ENCODE measurements at regions not wholly inside any gene's neighbourhood (a gene's known extent, or its start where the extent isn't known, plus 50 kb on each side); places are given as distances from the start of the nearest gene placed in this dataset.

GRCh38 chr16:65655802-65656201 lies 533.9 kb upstream of the CDH11 start:
- DNase-seq, result no peak

- DNase-seq, result no peak
Measured at GRCh38 chr16:65648101-65648500, 526.2 kb upstream of the CDH11 start.

GRCh38 chr16:65644821-65645220 lies 523.0 kb upstream of the CDH11 start:
- no peak for DNase-seq

GRCh38 chr16:65641762-65642289 lies 520.0 kb upstream of the CDH11 start:
- DNase-seq, result no peak

GRCh38 chr16:65641049-65641761 lies 519.3 kb upstream of the CDH11 start:
- DNase-seq, result no peak

- no peak for DNase-seq
Measured at GRCh38 chr16:65634833-65635232, 513.0 kb upstream of the CDH11 start.

- DNase-seq, result no peak
Measured at GRCh38 chr16:65634291-65634690, 512.4 kb upstream of the CDH11 start.

- DNase-seq, result no peak
Measured at GRCh38 chr16:65624666-65625065, 502.8 kb upstream of the CDH11 start.

GRCh38 chr16:65624229-65624628 lies 502.4 kb upstream of the CDH11 start:
- DNase-seq, result no peak

- DNase-seq, result no peak
Measured at GRCh38 chr16:65622871-65623270, 501.0 kb upstream of the CDH11 start.

- no peak for DNase-seq
Measured at GRCh38 chr16:65622151-65622550, 500.3 kb upstream of the CDH11 start.

- no peak for DNase-seq
Measured at GRCh38 chr16:65621640-65622039, 499.8 kb upstream of the CDH11 start.

- DNase-seq, result no peak
Measured at GRCh38 chr16:65619606-65620005, 497.7 kb upstream of the CDH11 start.

GRCh38 chr16:65618931-65619330 lies 497.1 kb upstream of the CDH11 start:
- DNase-seq, result no peak

GRCh38 chr16:65618333-65618732 lies 496.5 kb upstream of the CDH11 start:
- no peak for DNase-seq

GRCh38 chr16:65617421-65617820 lies 495.6 kb upstream of the CDH11 start:
- DNase-seq, result no peak

GRCh38 chr16:65608455-65608854 lies 486.6 kb upstream of the CDH11 start:
- no peak for DNase-seq

GRCh38 chr16:65604771-65605170 lies 482.9 kb upstream of the CDH11 start:
- no peak for DNase-seq

- no peak for DNase-seq
Measured at GRCh38 chr16:65601781-65602180, 479.9 kb upstream of the CDH11 start.

- DNase-seq, result no peak
Measured at GRCh38 chr16:65600629-65601028, 478.8 kb upstream of the CDH11 start.

- DNase-seq, result no peak
Measured at GRCh38 chr16:65600046-65600445, 478.2 kb upstream of the CDH11 start.

- no peak for DNase-seq
Measured at GRCh38 chr16:65598621-65599020, 476.8 kb upstream of the CDH11 start.

GRCh38 chr16:65583498-65583897 lies 461.6 kb upstream of the CDH11 start:
- DNase-seq, result no peak

GRCh38 chr16:65579050-65579449 lies 457.2 kb upstream of the CDH11 start:
- no peak for DNase-seq

GRCh38 chr16:65576631-65577030 lies 454.8 kb upstream of the CDH11 start:
- DNase-seq, result no peak
